ENCODE measurements at regions not wholly inside any gene's neighbourhood (a gene's known extent, or its start where the extent isn't known, plus 50 kb on each side); places are given as distances from the start of the nearest gene placed in this dataset.

GRCh38 chr3:56928379-56929068, 126.8 kb upstream of the ARHGEF3 start:
- intact Hi-C loops (cut with micrococcal nuclease): no loop called here

- intact Hi-C loops (cut with micrococcal nuclease): no loop called here
These were observed 126.1 kb upstream of the ARHGEF3 start for GRCh38 chr3:56927855-56928254.

DNA sequence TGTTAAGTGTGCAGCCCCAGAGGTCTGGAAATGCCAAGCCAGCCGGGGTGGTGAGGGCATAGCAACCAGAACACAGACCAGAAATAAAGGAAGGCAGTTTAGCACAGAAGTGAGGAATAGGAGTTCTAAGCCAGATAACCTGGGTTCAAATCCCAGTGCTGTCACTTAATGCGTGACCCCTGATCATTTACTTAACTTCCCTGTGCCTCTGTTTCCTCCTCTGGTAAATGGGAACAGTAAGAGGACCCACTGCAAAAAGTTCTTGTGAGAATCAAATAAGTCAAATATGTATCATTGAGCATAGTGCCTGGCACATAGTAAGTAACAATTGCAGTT, 125.2 kb upstream of the ARHGEF3 start:
- intact Hi-C loops (cut with micrococcal nuclease): no loop called here

- intact Hi-C loops (cut with micrococcal nuclease): no loop called here
These were observed 124.6 kb upstream of the ARHGEF3 start for GRCh38 chr3:56926243-56926946.

GRCh38 chr3:56924700-56925099, 123.0 kb upstream of the ARHGEF3 start:
- intact Hi-C loops (cut with micrococcal nuclease): loop anchor here (5.0 kb wide), 1 partner anchor 242 kb away; the partner anchor contains the start of gene TASOR

GRCh38 chr3:56923526-56924224, 121.9 kb upstream of the ARHGEF3 start:
- intact Hi-C loops (cut with micrococcal nuclease): loop anchor here (2.0 to 5.0 kb wide), 2 partner anchors 19 to 241 kb away; partner anchors contain the start of gene TASOR

DNA sequence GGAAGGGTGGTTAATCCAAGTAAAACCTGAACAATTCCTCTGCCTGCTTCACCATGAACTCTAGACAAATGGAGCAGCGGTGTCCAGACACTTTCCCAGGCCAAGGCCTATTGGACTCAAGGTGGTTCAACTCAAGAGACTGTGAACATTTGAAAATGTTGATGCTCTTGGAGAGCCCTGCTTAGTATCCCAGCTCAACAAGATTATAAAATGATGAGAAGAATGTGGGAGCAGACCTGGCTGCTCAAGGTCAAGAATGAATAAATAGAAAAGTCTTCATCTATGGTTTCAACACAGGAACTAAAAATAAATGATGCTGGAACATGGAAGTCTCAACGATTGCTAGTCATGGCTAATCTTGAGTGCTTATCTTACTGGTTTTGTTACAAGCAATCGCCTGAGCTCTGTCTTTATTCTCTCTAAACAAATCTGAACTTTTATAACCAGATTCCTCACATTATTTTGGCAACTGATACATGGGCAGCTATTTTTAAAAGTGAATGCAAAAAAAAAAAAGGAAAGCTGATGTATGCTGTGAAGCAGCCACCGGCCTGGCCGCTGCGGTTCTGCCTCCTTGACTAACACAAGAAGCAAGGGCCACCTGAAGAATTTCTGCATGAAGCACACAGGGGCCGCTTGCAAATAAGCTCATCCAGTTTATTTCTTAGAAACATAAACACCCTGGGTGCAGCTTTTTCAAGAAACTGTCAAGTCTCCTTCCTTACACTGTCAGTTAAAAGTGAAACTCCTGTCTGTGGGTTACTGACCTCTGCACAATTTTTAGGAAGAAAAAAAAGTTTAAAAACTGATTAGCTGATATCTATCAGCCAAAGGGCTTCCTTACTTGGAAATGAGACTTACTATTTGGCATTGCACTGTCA, 120.1 kb upstream of the ARHGEF3 start:
- intact Hi-C loops (cut with micrococcal nuclease): loop anchor here (2.0 to 5.0 kb wide), 2 partner anchors 21 to 240 kb away; partner anchors contain the start of gene TASOR

DNA sequence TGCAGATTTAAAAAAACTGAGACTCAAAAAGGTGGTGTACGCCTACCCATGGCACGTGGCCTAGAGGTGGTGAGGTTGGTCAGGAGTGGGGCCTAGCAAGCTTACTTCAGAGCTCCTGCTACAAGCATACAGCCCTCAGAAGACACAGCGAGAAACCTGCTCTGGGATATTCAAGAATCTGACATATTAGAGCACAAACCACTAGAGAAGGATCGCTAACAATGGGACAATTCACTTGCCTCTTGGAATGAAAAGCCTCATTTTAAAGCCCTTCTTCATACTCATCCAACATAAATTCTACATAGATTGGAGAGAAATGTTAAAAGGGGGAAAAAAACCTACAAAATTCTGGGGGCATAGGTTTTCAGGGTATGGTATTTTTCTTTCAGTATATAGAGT, 118.0 kb upstream of the ARHGEF3 start:
- intact Hi-C loops (cut with micrococcal nuclease): loop anchor here (5.0 to 10.0 kb wide), 5 partner anchors 217 to 1573 kb away; partner anchors contain the start of genes APPL1, KCTD6, PDE12 and TASOR

GRCh38 chr3:56919137-56919796, 117.5 kb upstream of the ARHGEF3 start:
- intact Hi-C loops (cut with micrococcal nuclease): loop anchor here (5.0 to 10.0 kb wide), 4 partner anchors 217 to 1573 kb away; partner anchors contain the start of genes APPL1, KCTD6 and PDE12

- intact Hi-C loops (cut with micrococcal nuclease): loop anchor here (5.0 to 10.0 kb wide), 4 partner anchors 216 to 1574 kb away; partner anchors contain the start of genes APPL1, KCTD6 and PDE12
These were observed 116.4 kb upstream of the ARHGEF3 start for GRCh38 chr3:56918111-56918568.

GRCh38 chr3:56917361-56918110, 115.8 kb upstream of the ARHGEF3 start:
- intact Hi-C loops (cut with micrococcal nuclease): loop anchor here (2.0 to 10.0 kb wide), 9 partner anchors 31 to 1575 kb away; partner anchors contain the start of genes APPL1, CCDC66, KCTD6 and PDE12

DNA sequence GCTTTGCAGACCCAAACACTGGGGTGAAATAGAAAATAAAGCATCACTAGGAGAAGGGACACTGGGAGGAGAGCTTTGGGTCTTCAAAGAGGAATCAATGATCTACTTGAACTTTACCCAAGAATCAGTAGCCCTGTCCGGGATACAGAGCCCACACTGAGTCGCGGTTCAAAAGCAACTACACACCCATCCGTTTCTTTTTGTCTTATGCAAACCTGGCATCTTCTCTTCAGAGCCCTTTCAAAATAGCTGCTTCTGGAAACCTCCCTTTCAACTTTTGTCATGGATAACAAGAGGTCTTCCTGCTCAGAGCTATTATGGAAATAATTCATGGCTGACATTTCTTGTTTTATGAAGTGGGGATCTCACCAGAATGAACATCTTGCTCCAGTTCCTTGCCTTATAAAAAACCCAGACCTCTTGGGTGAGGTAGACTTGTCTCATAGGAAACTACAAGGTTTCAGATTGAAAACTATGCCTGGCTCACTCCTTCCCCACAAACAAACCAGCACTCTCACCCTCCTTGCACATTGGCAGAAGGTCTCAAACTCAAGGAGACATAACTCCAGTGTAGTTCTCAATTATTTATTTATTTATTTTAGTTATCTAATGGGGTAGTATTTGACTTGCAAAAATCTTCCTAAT, 115.1 kb upstream of the ARHGEF3 start:
- intact Hi-C loops (cut with micrococcal nuclease): loop anchor here (1.0 to 10.0 kb wide), 10 partner anchors 30 to 1575 kb away; partner anchors contain the start of genes APPL1, CCDC66, KCTD6 and PDE12

- intact Hi-C loops (cut with micrococcal nuclease): loop anchor here (1.0 to 10.0 kb wide), 10 partner anchors 29 to 1576 kb away; partner anchors contain the start of genes APPL1, CCDC66, KCTD6 and PDE12
These were observed 114.3 kb upstream of the ARHGEF3 start for GRCh38 chr3:56915966-56916586.

GRCh38 chr3:56914646-56915045, 112.9 kb upstream of the ARHGEF3 start:
- intact Hi-C loops (cut with micrococcal nuclease): loop anchor here (5.0 to 10.0 kb wide), 4 partner anchors 212 to 1578 kb away; partner anchors contain the start of genes APPL1, KCTD6 and PDE12

DNA sequence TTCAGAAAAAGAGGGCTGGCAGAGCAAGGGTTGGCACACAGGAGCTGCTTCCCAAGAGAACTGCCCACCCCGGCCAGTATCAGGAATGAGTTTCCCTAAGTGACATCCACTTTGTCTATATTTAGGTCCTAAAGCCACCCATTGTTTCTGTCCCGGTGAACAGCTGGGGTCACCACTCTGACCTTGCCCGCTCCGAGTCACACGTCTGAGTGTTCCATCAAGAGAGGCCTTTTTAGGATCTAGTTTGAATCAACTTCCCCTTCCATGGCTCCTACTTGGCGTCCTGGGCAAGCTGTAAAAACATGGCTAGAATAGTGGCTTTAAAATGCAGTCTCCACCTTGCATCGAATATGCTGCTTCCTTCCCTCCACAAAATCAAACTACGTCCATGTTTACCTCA, 109.6 kb upstream of the ARHGEF3 start:
- intact Hi-C loops (cut with micrococcal nuclease): loop anchor here (10.0 kb wide), 1 partner anchor 313 kb away; the partner anchor contains the start of gene APPL1

- intact Hi-C loops (cut with micrococcal nuclease): no loop called here
These were observed 107.6 kb upstream of the ARHGEF3 start for GRCh38 chr3:56909349-56909748.

DNA sequence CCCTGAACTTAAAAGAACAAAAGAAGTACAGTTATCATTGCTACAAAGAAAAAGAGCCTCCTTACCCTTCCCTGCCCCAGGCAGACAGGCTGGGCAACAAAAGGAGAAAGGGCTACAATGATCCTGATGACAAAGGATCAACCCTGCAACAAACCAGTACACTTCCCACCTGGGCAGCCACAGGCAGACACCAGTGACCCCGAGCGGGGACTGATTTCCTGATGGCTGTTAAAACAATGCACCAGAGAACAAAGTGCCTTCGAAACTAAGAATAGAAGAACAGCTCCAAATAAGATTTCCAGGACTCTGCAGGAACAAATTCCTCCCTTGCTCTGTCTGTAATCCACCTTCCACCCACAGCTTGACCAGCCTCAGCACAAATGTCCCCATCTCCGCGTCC, 106.3 kb upstream of the ARHGEF3 start:
- intact Hi-C loops (cut with micrococcal nuclease): no loop called here

Data from T-helper 2 cell treated with Interferon-gamma antibody and Interleukin-4, amounts not matched to agents 100 ng/mL and 5 ng/mL, for 36 hours (primary cell).